DMS53 (cell line): ENCODE measurements at regions not wholly inside any gene's neighbourhood (a gene's known extent, or its start where the extent isn't known, plus 50 kb on each side); places are given as distances from the start of the nearest gene placed in this dataset.

Experiments used
- DNase-seq: peaks from one replicate; lab custom pipeline; 2025; lab: John Stamatoyannopoulos, UW

- no peak for DNase-seq
Observed at GRCh38 chr6:112800916-112801315, 453.8 kb downstream of the RFPL4B start.

- DNase-seq: no peak
Observed at GRCh38 chr6:112801468-112802080, 454.4 kb downstream of the RFPL4B start.

GRCh38 chr6:112802144-112802543 is 455.0 kb downstream of the RFPL4B start:
- no peak for DNase-seq

- DNase-seq: no peak
Observed at GRCh38 chr6:112804638-112805330, 457.7 kb downstream of the RFPL4B start.

GRCh38 chr6:112806163-112806865 is 459.2 kb downstream of the RFPL4B start:
- no peak for DNase-seq

- DNase-seq: no peak
Observed at GRCh38 chr6:112821476-112821875, 474.3 kb downstream of the RFPL4B start.

- DNase-seq: no peak
Observed at GRCh38 chr6:112822769-112823168, 475.6 kb downstream of the RFPL4B start.

- no peak for DNase-seq
Observed at GRCh38 chr6:112827793-112828192, 480.7 kb downstream of the RFPL4B start.

GRCh38 chr6:112831022-112831421 is 483.9 kb downstream of the RFPL4B start:
- peak; percentile 9 for DNase-seq

GRCh38 chr6:112833581-112834131 is 486.5 kb downstream of the RFPL4B start:
- peak; percentile 86 for DNase-seq

- no peak for DNase-seq
Observed at GRCh38 chr6:112835078-112835477, 487.9 kb downstream of the RFPL4B start.

- DNase-seq: no peak
Observed at GRCh38 chr6:112839525-112839961, 492.4 kb downstream of the RFPL4B start.

GRCh38 chr6:112841553-112842329 is 494.6 kb downstream of the RFPL4B start:
- no peak for DNase-seq

GRCh38 chr6:112842330-112842685 is 495.2 kb downstream of the RFPL4B start:
- no peak for DNase-seq

- no peak for DNase-seq
Observed at GRCh38 chr6:112846681-112847080, 499.6 kb downstream of the RFPL4B start.

- no peak for DNase-seq
Observed at GRCh38 chr6:112851146-112851545, 504.0 kb downstream of the RFPL4B start.

- no peak for DNase-seq
Observed at GRCh38 chr6:112853162-112853561, 506.0 kb downstream of the RFPL4B start.

GRCh38 chr6:112863753-112864152 is 516.6 kb downstream of the RFPL4B start:
- no peak for DNase-seq

- DNase-seq: no peak
Observed at GRCh38 chr6:112865131-112865530, 518.0 kb downstream of the RFPL4B start.

GRCh38 chr6:112874881-112875280 is 527.8 kb downstream of the RFPL4B start:
- no peak for DNase-seq

- DNase-seq: peak; percentile 3
Observed at GRCh38 chr6:112877134-112878100, 530.3 kb downstream of the RFPL4B start.
